T-helper 1 cell treated with Interleukin-12 subunit alpha and Interleukin-12 subunit beta and Interleukin-4 antibody, amounts not matched to agents 30 ng/mL and 1 ng/mL, for 36 hours (primary cell): ENCODE measurements at regions not wholly inside any gene's neighbourhood (a gene's known extent, or its start where the extent isn't known, plus 50 kb on each side); places are given as distances from the start of the nearest gene placed in this dataset.
"Not testable (repeated sequence)": the region's sequence is repeated elsewhere in the genome, so short reads cannot be mapped to it uniquely, and the experiment has no call there.

Source experiments
- intact Hi-C: fragments of 100-400 bp; cut with micrococcal nuclease; formaldehyde crosslinking; loops from one replicate; pipeline ENCODE4 v1.15.1; 2024

DNA sequence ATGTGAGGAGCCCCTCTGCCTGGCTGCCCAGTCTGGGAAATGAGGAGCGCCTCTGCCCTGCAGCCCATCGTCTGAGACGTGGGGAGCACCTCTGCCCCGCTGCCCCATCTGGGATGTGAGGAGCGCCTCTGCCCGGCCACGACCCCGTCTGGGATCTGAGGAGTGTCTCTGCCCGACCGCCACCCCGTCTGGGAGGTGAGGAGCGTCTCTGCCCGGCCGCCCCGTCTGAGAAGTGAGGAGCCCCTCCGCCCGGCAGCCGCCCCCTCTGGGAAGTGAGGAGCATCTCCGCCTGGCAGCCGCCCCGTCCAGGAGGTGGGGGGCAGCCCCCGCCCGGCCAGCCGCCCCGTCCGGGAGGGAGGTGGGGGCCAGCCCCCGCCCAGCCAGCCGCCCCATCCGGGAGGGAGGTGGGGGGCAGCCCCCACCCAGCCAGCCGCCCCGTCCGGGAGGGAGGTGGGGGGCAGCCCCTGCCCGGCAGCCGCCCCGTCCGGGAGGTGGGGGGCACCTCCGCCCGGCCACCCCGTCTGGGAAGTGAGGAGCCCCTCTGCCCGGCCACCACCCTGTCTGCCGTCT, 238.1 kb downstream of the FNDC1 start:
- intact Hi-C loops, result not testable (repeated sequence)

DNA sequence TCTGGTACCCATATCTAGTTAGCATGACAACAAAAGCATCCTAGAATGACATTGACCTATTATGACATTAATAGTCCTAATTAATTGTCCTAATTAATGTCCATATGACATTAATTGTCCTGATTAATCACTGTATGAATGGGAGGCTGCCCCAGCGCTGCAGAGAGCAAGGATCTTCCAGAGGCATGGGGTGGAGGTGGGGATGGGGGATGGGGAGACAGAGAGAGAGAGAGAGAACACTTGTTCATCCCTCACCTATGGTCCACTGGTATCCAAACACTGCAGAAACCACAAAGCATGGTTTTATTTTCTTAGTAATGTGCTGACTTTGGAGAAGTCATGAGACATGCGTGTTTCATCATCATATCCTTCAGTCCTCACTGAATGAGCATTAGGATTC, 235.1 kb downstream of the FNDC1 start:
- intact Hi-C loops, result no loop called here

DNA sequence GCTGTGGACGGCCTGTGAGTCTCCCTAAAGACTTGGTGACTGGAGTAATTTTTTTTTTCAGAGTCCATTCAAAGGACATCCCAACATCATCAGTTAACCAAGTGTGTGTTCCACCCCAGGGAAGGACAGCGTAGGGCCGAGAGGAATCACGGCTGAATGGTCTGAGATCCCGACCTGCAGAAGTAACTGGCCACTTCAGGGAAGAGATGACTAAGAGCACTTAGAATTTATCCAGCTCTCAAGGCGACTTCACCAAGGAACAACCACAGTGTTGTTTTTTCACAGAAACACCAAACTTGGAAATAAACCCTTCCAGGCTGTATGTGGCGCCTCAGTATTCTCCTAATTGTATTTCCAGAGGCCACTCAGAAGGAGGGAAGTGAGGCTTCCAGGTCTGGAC, 231.6 kb downstream of the FNDC1 start:
- intact Hi-C loops, result no loop called here

DNA sequence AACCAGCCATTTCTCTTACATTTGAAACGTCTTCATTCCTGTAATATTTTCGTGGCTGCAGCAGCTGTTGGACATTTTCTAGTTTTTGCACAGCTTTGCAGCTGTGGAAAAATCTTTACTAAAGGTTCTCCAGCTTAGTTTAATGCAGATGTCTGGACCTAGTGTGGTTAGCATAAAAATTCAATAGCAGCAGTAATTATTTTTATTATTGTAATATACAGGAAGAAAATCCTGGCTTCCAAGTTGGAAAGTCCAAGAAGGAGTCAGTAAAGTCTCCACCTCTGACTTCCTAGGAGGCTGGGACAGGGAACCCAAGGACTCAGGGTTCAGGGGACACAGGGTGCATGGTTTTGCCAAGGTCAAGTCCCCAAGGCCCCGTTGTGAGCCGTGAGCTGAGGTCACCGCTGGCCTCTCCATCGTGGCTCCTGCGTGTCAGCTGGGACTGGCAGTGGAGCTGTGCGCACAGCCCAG, 230.6 kb downstream of the FNDC1 start:
- intact Hi-C loops, result no loop called here

DNA sequence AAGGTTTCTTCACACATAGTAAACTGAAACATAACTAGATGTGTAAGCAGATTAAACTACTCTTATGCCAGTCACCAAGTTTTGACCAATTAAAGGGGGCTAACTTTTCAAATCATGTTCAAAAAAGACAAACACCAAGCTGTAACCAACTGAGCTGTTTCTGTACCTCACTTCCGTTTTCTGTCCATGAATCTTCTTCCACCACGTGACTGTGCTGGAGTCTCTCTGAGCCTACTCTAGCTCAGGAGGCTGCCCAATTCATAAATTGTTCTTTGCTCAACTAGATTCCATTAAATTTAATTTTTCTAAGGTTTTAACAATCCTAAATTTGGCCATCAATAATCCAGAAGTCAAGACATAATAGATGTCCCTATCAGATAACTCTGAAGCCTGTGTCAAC, 229.4 kb downstream of the FNDC1 start:
- intact Hi-C loops, result no loop called here

DNA sequence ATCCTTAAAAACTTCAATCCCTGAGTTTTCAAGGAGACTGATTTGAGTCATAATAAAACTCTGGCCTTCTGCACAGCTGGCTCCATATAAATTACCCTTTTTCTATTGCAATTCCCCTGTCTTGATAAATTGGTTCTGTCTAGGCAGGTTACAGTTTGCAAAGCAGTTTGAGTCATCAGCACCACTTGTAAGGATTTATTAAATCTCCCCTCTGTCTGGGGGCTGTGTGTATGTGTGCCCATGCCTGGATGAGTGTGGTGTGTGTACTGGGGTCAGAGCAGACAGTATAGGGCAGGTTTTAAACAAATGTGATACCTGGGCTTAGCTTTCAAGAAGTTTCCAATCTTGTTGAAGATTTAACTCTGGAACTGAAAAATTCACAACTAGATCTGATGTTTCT, 228.6 kb downstream of the FNDC1 start:
- intact Hi-C loops, result no loop called here

DNA sequence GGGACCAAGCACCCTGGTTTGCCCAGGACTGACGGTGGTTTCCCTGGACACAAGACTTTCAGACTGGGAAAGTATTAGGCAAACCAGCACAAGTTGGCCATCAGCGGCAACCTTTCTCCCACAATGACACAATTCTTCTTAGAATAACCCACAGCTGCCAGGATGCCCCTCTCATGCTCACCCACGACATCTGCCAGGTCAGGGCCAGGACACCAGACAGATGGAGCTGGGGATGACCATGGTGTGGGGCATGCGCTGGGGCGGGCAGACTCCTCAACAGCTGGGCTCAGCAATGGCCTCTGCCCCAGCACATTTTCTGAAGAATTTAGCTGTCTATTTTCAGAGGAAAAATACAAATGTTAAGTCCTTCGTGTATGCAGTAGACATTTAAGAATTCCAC, 226.4 kb downstream of the FNDC1 start:
- intact Hi-C loops, result no loop called here

DNA sequence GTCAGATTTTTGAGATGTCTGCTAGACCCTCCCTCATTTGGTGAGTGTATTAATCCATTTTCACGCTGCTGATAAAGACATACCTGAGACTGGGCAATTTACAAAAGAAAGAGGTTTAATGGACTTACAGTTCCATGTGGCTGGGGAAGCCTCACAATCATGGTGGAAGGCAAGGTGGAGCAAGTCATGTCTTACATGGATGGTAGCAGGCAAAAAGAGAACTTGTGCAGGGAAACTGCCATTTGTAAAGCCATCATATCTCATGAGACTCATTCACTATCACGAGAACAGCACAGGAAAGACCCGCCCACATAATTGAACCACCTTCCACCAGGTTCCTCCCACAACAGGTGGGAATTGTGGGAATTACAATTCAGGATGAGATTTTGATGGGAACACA, 223.5 kb downstream of the FNDC1 start:
- intact Hi-C loops, result not testable (repeated sequence)

DNA sequence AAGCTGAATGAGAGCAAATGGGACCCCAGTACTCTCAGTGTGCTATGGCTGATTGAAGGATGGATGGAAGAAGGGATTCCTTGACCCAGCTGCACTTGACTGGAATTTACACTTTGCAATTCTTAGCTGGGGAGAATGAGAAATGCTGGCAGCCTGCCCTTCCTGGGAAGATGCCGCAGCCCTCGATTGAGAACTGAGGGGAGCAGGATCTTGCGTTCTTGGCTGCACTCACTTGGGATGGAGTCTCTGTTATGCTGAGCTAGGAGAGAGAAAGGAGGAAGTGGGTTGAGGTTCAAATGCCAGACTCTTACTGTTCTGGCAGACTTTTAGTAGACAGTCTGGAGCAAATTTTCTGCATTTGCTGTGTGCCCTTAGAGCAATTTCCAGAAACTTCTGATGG, 221.2 kb downstream of the FNDC1 start:
- intact Hi-C loops, result no loop called here

DNA sequence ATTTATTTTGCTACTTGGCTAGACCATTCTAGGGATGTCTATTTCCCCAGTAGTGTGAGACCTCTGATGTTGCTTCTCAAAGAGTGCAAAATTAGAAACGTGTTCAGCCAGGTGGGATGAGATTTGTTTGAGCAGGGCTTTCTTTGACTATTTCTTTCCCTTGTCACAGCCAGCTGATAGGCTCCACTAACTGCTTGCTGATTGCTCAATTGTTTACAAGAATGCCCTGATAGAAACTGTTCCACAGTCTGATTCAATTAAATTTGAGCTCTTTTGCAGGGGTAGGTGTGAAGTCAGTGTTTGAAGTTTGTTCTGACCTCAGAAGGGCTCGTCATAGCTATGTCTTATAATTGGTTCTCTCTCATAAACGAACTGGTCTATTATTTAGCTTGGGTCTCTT, 220.5 kb downstream of the FNDC1 start:
- intact Hi-C loops, result no loop called here

DNA sequence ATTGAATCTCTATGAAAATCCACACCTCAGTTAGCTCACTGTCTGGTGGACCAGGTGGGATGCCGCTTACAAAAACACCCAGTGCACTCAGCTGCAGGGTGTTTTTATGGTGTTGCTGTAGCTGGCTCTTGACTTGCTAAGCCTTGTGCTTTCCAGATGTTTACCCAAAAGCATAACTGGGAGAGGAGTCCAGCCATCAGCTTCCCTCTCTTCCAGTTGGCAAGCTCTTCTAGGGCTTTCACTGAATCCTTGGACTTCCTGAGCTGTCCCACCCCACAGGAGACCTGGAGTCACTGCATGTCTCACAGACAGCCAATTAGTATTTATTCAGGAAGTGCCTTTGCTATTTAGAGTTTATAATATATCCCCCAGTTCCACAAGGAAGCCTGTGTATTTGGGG, 210.9 kb downstream of the FNDC1 start:
- intact Hi-C loops, result no loop called here

DNA sequence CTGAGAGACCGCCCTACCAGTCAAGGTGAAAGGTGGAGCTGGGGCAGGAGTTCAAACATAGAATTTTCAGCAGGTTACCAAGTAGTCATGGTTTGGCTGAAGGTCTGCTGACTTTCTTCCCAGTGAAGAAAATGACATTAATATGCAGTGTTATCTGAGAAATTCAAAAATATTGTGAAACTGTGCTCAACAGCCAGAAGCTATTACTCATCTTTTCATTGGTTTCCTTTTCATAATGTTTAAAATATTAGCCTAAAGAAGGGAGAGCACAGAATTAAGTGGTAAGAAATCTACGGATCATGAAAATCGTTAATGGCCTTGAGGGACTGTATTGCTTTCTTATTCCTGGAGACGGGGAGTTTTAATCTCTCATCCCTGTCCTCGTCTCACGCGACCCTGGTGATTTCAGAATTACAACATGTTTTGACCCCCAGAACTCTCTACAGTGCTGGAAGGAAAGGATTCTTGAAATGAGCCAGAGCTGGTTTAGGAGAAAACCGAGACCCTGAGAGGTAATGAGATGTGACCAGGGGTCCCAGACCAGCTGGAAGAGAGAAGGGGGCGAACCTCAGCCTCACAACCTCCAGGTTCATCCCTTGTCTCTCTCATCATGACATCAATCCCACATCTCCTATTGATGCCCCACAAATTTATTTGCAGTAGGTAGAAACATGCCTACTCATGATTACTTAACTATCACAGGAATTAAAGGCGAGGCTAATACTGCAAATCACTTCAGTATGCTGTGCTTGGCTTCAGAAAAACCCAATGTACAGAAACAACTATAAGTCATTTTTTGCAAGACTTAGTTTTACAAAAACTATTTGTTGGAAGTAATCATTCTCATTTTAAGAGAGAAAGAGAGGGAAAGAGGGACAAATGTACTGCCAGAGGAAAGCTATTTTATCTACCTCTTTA, 209.5 kb downstream of the FNDC1 start:
- intact Hi-C loops, result no loop called here

DNA sequence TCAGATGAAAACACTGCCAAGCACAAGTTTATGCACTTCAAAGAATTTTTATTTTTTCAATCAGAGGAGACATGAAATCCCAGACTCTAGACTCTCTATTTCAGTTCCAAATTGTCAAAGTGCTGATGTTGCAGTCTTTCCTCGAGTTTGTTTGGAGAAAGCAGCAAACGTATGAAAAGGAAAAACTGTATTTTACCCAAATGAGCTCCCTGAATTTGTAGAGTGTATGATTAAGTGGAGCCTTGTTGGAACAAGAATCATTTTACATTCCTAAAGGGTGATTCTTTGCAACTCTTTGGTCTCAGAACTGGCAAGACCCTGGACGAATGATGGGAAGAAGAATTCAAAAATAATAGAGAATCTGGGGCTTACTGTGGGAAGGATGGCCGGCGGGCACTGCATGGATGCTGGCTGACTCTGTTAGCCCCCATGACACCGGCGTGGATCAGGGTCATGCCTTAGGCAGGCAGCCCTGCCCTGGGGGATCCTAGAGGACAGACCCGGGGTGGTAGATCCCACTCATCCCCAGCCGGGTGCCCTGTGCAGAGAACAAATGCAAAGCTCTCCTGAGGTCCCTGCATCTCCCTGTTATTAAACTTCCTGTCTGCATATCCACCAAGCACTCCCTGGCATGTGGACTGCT, 207.4 kb downstream of the FNDC1 start:
- intact Hi-C loops, result no loop called here

DNA sequence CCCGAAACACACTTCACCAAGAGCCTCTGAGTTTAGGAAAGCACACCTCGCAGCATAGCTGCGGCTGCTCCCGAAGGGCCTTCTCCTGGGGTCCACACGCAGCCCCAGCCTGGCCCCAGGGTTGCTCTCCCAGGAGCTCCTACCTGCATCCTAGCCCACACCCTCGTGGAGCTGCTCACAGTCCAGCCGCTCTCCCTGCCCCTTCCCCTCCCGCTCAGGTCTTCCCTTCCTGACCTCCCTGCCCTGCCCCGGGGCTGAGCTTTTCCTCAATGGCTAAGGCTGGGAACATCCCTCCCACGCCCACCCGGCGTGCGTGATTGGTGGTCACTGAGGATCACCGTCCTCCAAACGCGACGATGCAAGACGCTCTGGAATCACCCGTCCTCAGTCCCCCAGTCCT, 205.8 kb downstream of the FNDC1 start:
- intact Hi-C loops, result no loop called here

DNA sequence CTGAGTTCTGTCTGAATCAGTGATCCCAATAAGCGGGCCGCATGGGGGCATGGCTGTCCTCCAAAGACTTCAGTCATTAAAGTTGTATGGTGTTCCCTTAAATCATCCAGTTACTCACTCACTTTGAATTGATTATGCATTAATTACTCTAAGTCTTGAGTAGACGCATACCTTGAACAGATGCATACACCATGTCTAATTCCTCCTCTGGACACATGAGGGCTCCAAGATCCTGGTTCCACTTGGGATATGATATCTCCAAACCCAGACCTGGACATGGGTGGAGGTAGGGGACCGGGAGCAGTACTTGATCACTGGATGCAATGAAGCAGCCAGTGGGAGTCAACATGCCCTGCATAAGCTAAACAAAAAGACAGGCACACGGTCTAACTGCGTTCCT, 204.5 kb downstream of the FNDC1 start:
- intact Hi-C loops, result no loop called here

DNA sequence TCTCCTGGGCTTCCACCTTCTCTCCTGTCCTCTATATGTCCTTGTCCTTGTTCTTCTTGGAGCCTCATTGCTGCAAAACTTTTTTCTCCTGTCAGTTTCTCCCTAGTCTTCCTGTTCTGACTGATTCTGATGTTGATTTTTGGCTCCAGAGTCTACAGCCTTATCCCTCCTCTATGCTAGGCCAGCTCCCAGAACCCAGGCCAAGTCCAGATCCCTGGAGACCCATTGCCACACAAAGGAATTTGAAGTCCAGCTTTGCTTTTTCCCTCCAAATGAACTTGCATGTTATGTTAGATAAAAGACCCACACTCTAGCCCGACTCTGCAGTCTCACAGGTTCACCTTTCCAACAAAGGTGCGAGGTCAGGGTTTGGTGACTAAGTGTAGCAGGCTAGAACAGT, 203.1 kb downstream of the FNDC1 start:
- intact Hi-C loops, result no loop called here

DNA sequence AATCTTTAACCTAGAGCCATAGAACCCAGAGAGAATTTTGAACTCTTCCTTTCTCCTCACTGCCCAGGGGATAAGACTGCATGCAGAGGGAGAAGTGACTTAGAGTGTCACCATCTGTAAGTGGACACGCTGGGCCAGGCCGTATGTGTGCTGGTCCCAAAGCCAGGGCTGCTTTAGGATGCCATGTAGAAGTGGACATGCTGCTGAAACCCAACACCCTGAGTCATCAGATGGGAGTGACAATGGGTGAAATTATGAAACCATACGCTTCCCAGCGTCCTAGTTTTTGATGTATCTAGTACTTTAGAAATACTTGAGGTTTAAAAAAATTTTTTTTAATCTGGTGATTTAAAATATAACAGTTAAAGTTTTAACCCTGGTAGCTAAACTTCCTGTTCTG, 191.1 kb downstream of the FNDC1 start:
- intact Hi-C loops, result no loop called here

DNA sequence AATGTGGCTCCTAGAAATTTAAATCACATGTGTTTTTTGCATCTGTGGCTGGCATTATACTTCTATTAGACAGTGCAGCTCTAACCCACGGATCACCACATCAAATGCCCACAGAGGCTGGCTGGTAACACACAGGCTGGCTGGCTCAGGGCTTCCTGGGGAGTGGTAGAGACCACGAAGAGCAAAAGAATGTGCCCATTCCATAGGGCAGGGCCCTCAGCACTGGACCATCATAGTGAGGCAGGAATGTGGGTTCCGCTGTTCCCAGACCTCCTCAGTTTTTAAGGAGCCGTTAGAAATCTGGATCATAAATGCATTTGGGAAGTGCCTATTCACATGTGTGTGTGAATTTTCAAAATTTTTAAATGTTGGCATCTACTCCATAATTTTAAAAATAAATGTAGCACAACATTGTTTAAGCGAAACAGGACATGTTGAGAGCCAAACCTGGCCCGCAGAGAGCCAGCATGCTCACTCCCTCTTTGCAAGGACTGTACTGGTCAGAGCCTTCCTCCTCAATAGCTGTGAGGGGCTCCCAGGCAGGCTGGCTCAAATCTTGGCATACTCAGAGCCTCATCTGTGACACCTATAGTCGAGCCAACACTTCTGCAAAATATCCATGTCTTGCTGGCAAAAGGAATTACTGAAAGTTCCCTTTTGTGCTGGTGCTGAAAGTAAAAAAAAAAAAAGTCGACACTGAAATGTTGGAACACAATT, 190.5 kb downstream of the FNDC1 start:
- intact Hi-C loops, result no loop called here

DNA sequence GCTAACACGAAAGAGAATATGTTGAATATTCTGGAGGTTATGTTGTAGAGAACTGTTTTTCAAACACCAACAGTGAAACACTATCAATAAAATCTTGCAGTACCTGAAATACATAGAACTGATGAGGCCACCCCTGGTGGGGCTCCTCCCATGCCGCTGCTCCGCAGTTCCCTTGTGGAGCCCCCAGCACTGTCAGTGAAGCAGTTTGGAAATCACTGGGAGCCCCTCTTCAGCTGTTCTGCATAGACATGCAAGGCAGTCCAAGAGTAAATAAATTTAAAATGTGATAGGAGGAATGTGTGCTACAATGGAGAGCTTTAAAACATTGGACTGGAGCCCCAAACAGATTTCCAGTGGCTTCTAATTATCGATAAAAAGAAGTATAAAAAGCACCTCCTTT, 189.4 kb downstream of the FNDC1 start:
- intact Hi-C loops, result no loop called here

DNA sequence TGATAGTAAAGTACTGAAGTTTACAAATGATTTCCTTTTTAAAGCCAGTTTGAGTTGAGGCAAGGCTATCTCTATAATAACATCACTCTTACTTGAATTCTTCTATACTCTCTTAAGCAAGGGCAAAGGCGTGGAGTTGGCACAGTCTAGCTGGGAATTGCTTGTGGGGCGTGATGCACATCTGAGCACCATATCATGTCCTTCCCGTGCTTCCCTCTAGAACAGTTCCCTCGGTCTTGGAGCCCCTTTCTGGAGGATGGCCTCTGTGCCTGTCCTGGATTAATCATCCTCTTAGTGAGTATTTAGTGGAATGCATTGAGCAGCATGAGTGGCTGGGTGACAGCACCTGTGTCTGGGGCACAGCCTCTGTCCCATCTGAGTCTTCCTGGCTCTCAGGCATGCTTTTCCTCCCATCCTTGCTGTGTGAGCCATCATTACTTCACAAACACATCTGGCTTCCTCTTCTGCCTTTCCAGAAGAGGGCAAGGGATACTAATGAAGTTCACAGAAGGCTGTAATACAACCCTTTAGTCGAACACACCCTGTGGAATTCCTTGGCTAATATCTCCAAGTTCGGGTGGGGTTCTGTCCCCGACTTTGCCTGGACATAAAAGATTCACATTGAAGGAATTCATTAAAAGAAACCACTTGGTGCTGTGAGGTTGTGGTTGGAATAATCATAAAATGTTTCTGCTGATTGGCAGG, 188.2 kb downstream of the FNDC1 start:
- intact Hi-C loops, result no loop called here

DNA sequence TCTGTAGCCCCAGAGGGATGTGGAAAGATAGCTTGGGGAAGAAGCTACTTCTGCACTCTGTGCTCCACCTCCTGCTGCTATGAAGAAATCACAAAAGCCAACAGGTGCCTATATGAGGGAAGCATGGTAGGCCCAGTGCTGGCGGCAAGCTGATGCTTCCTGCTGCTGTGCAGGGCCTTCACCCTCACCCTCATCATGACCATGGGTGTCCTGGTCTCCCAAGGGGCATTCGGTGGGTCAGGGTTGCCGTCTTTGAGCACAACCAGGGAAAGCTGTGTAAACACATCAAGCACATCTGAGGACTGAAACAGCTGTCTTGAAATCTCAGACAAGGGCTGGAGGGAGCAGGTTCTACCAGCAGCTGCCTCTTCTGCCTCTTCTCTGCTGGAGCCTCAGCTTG, 184.0 kb downstream of the FNDC1 start:
- intact Hi-C loops, result no loop called here
